ENCODE measurements at regions not wholly inside any gene's neighbourhood (a gene's known extent, or its start where the extent isn't known, plus 50 kb on each side); places are given as distances from the start of the nearest gene placed in this dataset.
"Not testable (repeated sequence)": the region's sequence is repeated elsewhere in the genome, so short reads cannot be mapped to it uniquely, and the experiment has no call there.

GRCh38 chr10:6815346-6815745 lies 235.3 kb upstream of the PRKCQ start:
- Mint-ChIP-seq H3K4me1 (ENCODE audit: low read depth) (no peaks in the 10 kb centered on the region), H3K9me3 (no peaks in the 10 kb centered on the region), H3K27me3 (ENCODE audit: low read depth) (peaks cover 41% of the 10 kb centered on the region), H3K27ac (no peak overlapping the region), H3K4me3 (no peak overlapping the region), H3K36me3 (ENCODE audit: low read depth) (no peaks in the 10 kb centered on the region)

- Mint-ChIP-seq H3K4me3 (no peak overlapping the region), H3K27me3 (ENCODE audit: low read depth) (peaks cover 42% of the 10 kb centered on the region), H3K4me1 (ENCODE audit: low read depth) (no peaks in the 10 kb centered on the region), H3K9me3 (no peaks in the 10 kb centered on the region), H3K27ac (no peak overlapping the region), H3K36me3 (ENCODE audit: low read depth) (no peaks in the 10 kb centered on the region)
These were observed 233.8 kb upstream of the PRKCQ start for GRCh38 chr10:6813856-6814255.

GRCh38 chr10:6813306-6813705 lies 233.2 kb upstream of the PRKCQ start:
- no peak overlapping the region for H3K4me3 Mint-ChIP-seq
- H3K27ac Mint-ChIP-seq, result no peak overlapping the region
- peaks cover 46% of the 10 kb centered on the region for H3K27me3 Mint-ChIP-seq (ENCODE audit: low read depth)
- H3K9me3 Mint-ChIP-seq, result no peaks in the 10 kb centered on the region
- no peaks in the 10 kb centered on the region for H3K36me3 Mint-ChIP-seq (ENCODE audit: low read depth)
- H3K4me1 Mint-ChIP-seq (ENCODE audit: low read depth), result no peaks in the 10 kb centered on the region

GRCh38 chr10:6811153-6811552 lies 231.1 kb upstream of the PRKCQ start:
- H3K4me1 Mint-ChIP-seq (ENCODE audit: low read depth), result no peaks in the 10 kb centered on the region
- no peaks in the 10 kb centered on the region for H3K36me3 Mint-ChIP-seq (ENCODE audit: low read depth)
- no peaks in the 10 kb centered on the region for H3K9me3 Mint-ChIP-seq
- H3K4me3 Mint-ChIP-seq, result no peak overlapping the region
- peaks cover 35% of the 10 kb centered on the region for H3K27me3 Mint-ChIP-seq (ENCODE audit: low read depth)
- no peak overlapping the region for H3K27ac Mint-ChIP-seq

- no peaks in the 10 kb centered on the region for H3K9me3 Mint-ChIP-seq
- H3K4me3 Mint-ChIP-seq, result no peak overlapping the region
- no peaks in the 10 kb centered on the region for H3K36me3 Mint-ChIP-seq (ENCODE audit: low read depth)
- H3K4me1 Mint-ChIP-seq (ENCODE audit: low read depth), result no peaks in the 10 kb centered on the region
- peaks cover 4% of the 10 kb centered on the region for H3K27me3 Mint-ChIP-seq (ENCODE audit: low read depth)
- H3K27ac Mint-ChIP-seq, result no peak overlapping the region
These were observed 223.3 kb upstream of the PRKCQ start for GRCh38 chr10:6803427-6803783.

- H3K36me3 Mint-ChIP-seq (ENCODE audit: low read depth), result no peaks in the 10 kb centered on the region
These were observed 222.8 kb upstream of the PRKCQ start for GRCh38 chr10:6802759-6803426.

GRCh38 chr10:6796231-6796630 lies 216.2 kb upstream of the PRKCQ start:
- no peak overlapping the region for H3K27ac Mint-ChIP-seq
- H3K9me3 Mint-ChIP-seq, result no peaks in the 10 kb centered on the region
- no peaks in the 10 kb centered on the region for H3K4me1 Mint-ChIP-seq (ENCODE audit: low read depth)
- H3K36me3 Mint-ChIP-seq (ENCODE audit: low read depth), result no peaks in the 10 kb centered on the region
- no peak overlapping the region for H3K4me3 Mint-ChIP-seq
- peaks cover 21% of the 10 kb centered on the region for H3K27me3 Mint-ChIP-seq (ENCODE audit: low read depth)

More at GRCh38 chr10:6802759-6803426, 222.8 kb upstream of the PRKCQ start:
- Mint-ChIP-seq H3K9me3 (no peaks in the 10 kb centered on the region), H3K4me3 (no peak overlapping the region), H3K27me3 (ENCODE audit: low read depth) (peaks cover 4% of the 10 kb centered on the region), H3K27ac (no peak overlapping the region), H3K4me1 (ENCODE audit: low read depth) (no peaks in the 10 kb centered on the region)

GRCh38 chr10:6795541-6795940 lies 215.5 kb upstream of the PRKCQ start:
- H3K4me3 Mint-ChIP-seq, result no peak overlapping the region
- H3K9me3 Mint-ChIP-seq, result no peaks in the 10 kb centered on the region
- H3K4me1 Mint-ChIP-seq (ENCODE audit: low read depth), result no peaks in the 10 kb centered on the region
- H3K36me3 Mint-ChIP-seq (ENCODE audit: low read depth), result no peaks in the 10 kb centered on the region
- H3K27me3 Mint-ChIP-seq (ENCODE audit: low read depth), result peaks cover 26% of the 10 kb centered on the region
- H3K27ac Mint-ChIP-seq, result no peak overlapping the region

GRCh38 chr10:6794841-6795240 lies 214.8 kb upstream of the PRKCQ start:
- H3K4me3 Mint-ChIP-seq; H3K27ac Mint-ChIP-seq; H3K9me3 Mint-ChIP-seq; H3K4me1 Mint-ChIP-seq (ENCODE audit: low read depth); H3K36me3 Mint-ChIP-seq (ENCODE audit: low read depth): not testable (repeated sequence)
- peaks cover 29% of the 10 kb centered on the region for H3K27me3 Mint-ChIP-seq (ENCODE audit: low read depth)

- Mint-ChIP-seq H3K36me3 (ENCODE audit: low read depth) (no peaks in the 10 kb centered on the region), H3K27me3 (ENCODE audit: low read depth) (peaks cover 29% of the 10 kb centered on the region), H3K27ac (no peak overlapping the region), H3K9me3 (no peaks in the 10 kb centered on the region), H3K4me3 (no peak overlapping the region), H3K4me1 (ENCODE audit: low read depth) (no peaks in the 10 kb centered on the region)
These were observed 214.4 kb upstream of the PRKCQ start for GRCh38 chr10:6794441-6794840.

GRCh38 chr10:6788731-6789130 lies 208.7 kb upstream of the PRKCQ start:
- no peaks in the 10 kb centered on the region for H3K9me3 Mint-ChIP-seq
- no peak overlapping the region for H3K4me3 Mint-ChIP-seq
- no peak overlapping the region for H3K27ac Mint-ChIP-seq
- H3K4me1 Mint-ChIP-seq (ENCODE audit: low read depth), result no peaks in the 10 kb centered on the region
- no peaks in the 10 kb centered on the region for H3K36me3 Mint-ChIP-seq (ENCODE audit: low read depth)
- peaks cover 29% of the 10 kb centered on the region for H3K27me3 Mint-ChIP-seq (ENCODE audit: low read depth)

GRCh38 chr10:6788231-6788630 lies 208.2 kb upstream of the PRKCQ start:
- Mint-ChIP-seq H3K4me3 (no peak overlapping the region), H3K4me1 (ENCODE audit: low read depth) (no peaks in the 10 kb centered on the region), H3K9me3 (no peaks in the 10 kb centered on the region), H3K27me3 (ENCODE audit: low read depth) (peaks cover 30% of the 10 kb centered on the region), H3K36me3 (ENCODE audit: low read depth) (no peaks in the 10 kb centered on the region), H3K27ac (no peak overlapping the region)

GRCh38 chr10:6787718-6788117 lies 207.6 kb upstream of the PRKCQ start:
- Mint-ChIP-seq H3K4me1 (ENCODE audit: low read depth) (no peaks in the 10 kb centered on the region), H3K36me3 (ENCODE audit: low read depth) (no peaks in the 10 kb centered on the region), H3K9me3 (no peaks in the 10 kb centered on the region), H3K4me3 (no peak overlapping the region), H3K27ac (no peak overlapping the region), H3K27me3 (ENCODE audit: low read depth) (peaks cover 33% of the 10 kb centered on the region)

GRCh38 chr10:6787091-6787490 lies 207.0 kb upstream of the PRKCQ start:
- Mint-ChIP-seq H3K9me3 (no peaks in the 10 kb centered on the region), H3K4me1 (ENCODE audit: low read depth) (no peaks in the 10 kb centered on the region), H3K36me3 (ENCODE audit: low read depth) (no peaks in the 10 kb centered on the region), H3K27me3 (ENCODE audit: low read depth) (peaks cover 34% of the 10 kb centered on the region), H3K27ac (no peak overlapping the region), H3K4me3 (no peak overlapping the region)

- Mint-ChIP-seq H3K27me3 (ENCODE audit: low read depth) (peaks cover 34% of the 10 kb centered on the region), H3K27ac (no peak overlapping the region), H3K4me1 (ENCODE audit: low read depth) (no peaks in the 10 kb centered on the region)
These were observed 206.5 kb upstream of the PRKCQ start for GRCh38 chr10:6786579-6787031.

GRCh38 chr10:6784429-6784828 lies 204.4 kb upstream of the PRKCQ start:
- not testable (repeated sequence) for H3K36me3 Mint-ChIP-seq (ENCODE audit: low read depth); H3K4me1 Mint-ChIP-seq (ENCODE audit: low read depth); H3K27ac Mint-ChIP-seq; H3K4me3 Mint-ChIP-seq; H3K9me3 Mint-ChIP-seq
- H3K27me3 Mint-ChIP-seq (ENCODE audit: low read depth), result peaks cover 38% of the 10 kb centered on the region

More at GRCh38 chr10:6786579-6787031, 206.5 kb upstream of the PRKCQ start:
- no peaks in the 10 kb centered on the region for H3K36me3 Mint-ChIP-seq (ENCODE audit: low read depth)
- H3K9me3 Mint-ChIP-seq, result no peaks in the 10 kb centered on the region
- H3K4me3 Mint-ChIP-seq, result no peak overlapping the region
